ENCODE measurements at regions not wholly inside any gene's neighbourhood (a gene's known extent, or its start where the extent isn't known, plus 50 kb on each side); places are given as distances from the start of the nearest gene placed in this dataset.

- TF ChIP-seq EZH2 (IDR thresholded peaks at IDR 0.05; ENCODE audit: insufficient read depth, poor library complexity, severe bottlenecking) (no peak), EZH2phosphoT487 (IDR thresholded peaks at IDR 0.05; ENCODE audit: insufficient read depth, low read depth) (no peak)
These were observed 114.7 kb upstream of the MAN2A1 start for GRCh38 chr5:109574985-109575384.
